ENCODE measurements at regions not wholly inside any gene's neighbourhood (a gene's known extent, or its start where the extent isn't known, plus 50 kb on each side); places are given as distances from the start of the nearest gene placed in this dataset.

- no peak for TF ChIP-seq POLR2A (IDR thresholded peaks at IDR 0.05; ENCODE audit: extremely low read depth, insufficient read length)
- no peak for TF ChIP-seq CTCF (IDR thresholded peaks at IDR 0.05; ENCODE audit: low read depth, low read length)
Observed at GRCh38 chr2:173606619-173607248, 252.1 kb downstream of the CDCA7 start.

Data from NB4 (cell line).